CD14-positive monocyte (primary cell): ENCODE measurements at regions not wholly inside any gene's neighbourhood (a gene's known extent, or its start where the extent isn't known, plus 50 kb on each side); places are given as distances from the start of the nearest gene placed in this dataset.
A peak's percentile ranks its signal among the peaks of the same experiment; 100 is the strongest.

Experiments used
- DNase-seq, 3 donors: peaks; one replicate each; pipeline ENCODE4 v3.0.0-alpha.2; 2011 to 2022
- H2AFZ ChIP-seq: 2 replicates; pipeline ENCODE4 v1.6.0; 2012; ENCODE audit warnings: mild to moderate bottlenecking, low read depth, low read length, inconsistent platforms; ENCODE audit not compliant: insufficient read depth, poor library complexity, severe bottlenecking
- H3K27ac ChIP-seq, 2 donors: 1 replicate in 1 of 2; 2 replicates in 1 of 2; pipeline ENCODE4 v1.5.1; 2012 to 2013; ENCODE audit warnings: low read length in 2 of 2, control low read depth in 1 of 2, inconsistent platforms in 1 of 2, low read depth in 1 of 2, mild to moderate bottlenecking in 1 of 2
- H3K27me3 ChIP-seq, 2 donors: one replicate each; pipeline versions ENCODE4 v1.6.0 to v1.6.1; 2011 to 2013; ENCODE audit warnings: low read length in 2 of 2; ENCODE audit not compliant: control insufficient read depth in 2 of 2, insufficient read depth in 2 of 2
- H3K36me3 ChIP-seq, 2 donors: replicated peaks in 1 of 2; 1 replicate in 1 of 2; 2 replicates in 1 of 2; pipeline versions ENCODE4 v1.5.1 to v1.6.1; 2012 to 2013; ENCODE audit warnings: low read length in 2 of 2, control low read depth in 1 of 2, inconsistent platforms in 1 of 2, mild to moderate bottlenecking in 1 of 2; ENCODE audit not compliant: insufficient read depth in 2 of 2, control insufficient read depth in 1 of 2
- H3K4me1 ChIP-seq, 2 donors: 1 replicate in 1 of 2; 2 replicates in 1 of 2; pipeline versions ENCODE4 v1.5.1 to v1.6.1; 2012 to 2013; ENCODE audit warnings: low read length in 2 of 2, control low read depth in 1 of 2, inconsistent platforms in 1 of 2, mild to moderate bottlenecking in 1 of 2, moderate library complexity in 1 of 2; ENCODE audit not compliant: insufficient read depth in 2 of 2, control insufficient read depth in 1 of 2
- H3K4me2 ChIP-seq: replicated peaks from 2 replicates; pipeline ENCODE3; 2012; ENCODE audit warnings: low read length, moderate library complexity, mild to moderate bottlenecking; ENCODE audit not compliant: poor library complexity, severe bottlenecking; ENCODE audit errors: extremely low read depth
- H3K4me3 ChIP-seq, 3 experiments: fragments of 200-600 bp in 1 of 3; sonication (generic) in 1 of 3; replicated peaks in 1 of 3; 1 replicate in 2 of 3; 2 replicates in 1 of 3; pipeline ENCODE4 v1.5.1; 2011 to 2013; ENCODE audit warnings: low read length in 3 of 3, mild to moderate bottlenecking in 3 of 3, control low read depth in 2 of 3, low read depth in 2 of 3, inconsistent platforms in 1 of 3, moderate library complexity in 1 of 3
- H3K79me2 ChIP-seq: 2 replicates; pipeline ENCODE4 v1.6.0; 2012; ENCODE audit warnings: mild to moderate bottlenecking, control low read depth, inconsistent platforms, low read length, moderate library complexity; ENCODE audit not compliant: insufficient read depth
- H3K9ac ChIP-seq: 2 replicates; pipeline ENCODE4 v1.6.0; 2017; ENCODE audit warnings: low read length, mild to moderate bottlenecking; ENCODE audit not compliant: insufficient read depth, poor library complexity, severe bottlenecking
- H3K9me3 ChIP-seq, 2 donors: replicated peaks in 1 of 2; 1 replicate in 1 of 2; 2 replicates in 1 of 2; pipeline versions ENCODE4 v1.5.1 to v1.6.1; 2012 to 2013; ENCODE audit warnings: low read length in 2 of 2, control low read depth in 1 of 2; ENCODE audit not compliant: control insufficient read depth in 1 of 2, insufficient read depth in 1 of 2
- H4K20me1 ChIP-seq: 2 replicates; pipeline ENCODE4 v1.6.0; 2012; ENCODE audit warnings: mild to moderate bottlenecking, low read length, control low read depth, moderate library complexity; ENCODE audit not compliant: insufficient read depth
- H3K27ac Mint-ChIP-seq, 7 donors: one replicate each; pipeline ENCODE4 v1.8.0; 2020; ENCODE audit warnings: mild to moderate bottlenecking in 7 of 7, mixed read lengths in 7 of 7, moderate library complexity in 6 of 7, inconsistent platforms in 2 of 7
- H3K27me3 Mint-ChIP-seq, 3 donors: one replicate each; pipeline ENCODE4 v1.8.0; 2021 to 2022; ENCODE audit warnings: low read depth in 3 of 3, mild to moderate bottlenecking in 3 of 3, mixed read lengths in 3 of 3, moderate library complexity in 3 of 3, inconsistent platforms in 1 of 3
- H3K36me3 Mint-ChIP-seq, 2 donors: one replicate each; pipeline ENCODE4 v1.8.0; 2020; ENCODE audit warnings: mixed read lengths in 2 of 2, inconsistent platforms in 1 of 2, mild to moderate bottlenecking in 1 of 2
- H3K4me1 Mint-ChIP-seq: one replicate; pipeline ENCODE4 v1.8.0; 2020; ENCODE audit warnings: mild to moderate bottlenecking, mixed read lengths
- H3K4me3 Mint-ChIP-seq, 2 donors: one replicate each; pipeline ENCODE4 v1.8.0; 2020; ENCODE audit warnings: mild to moderate bottlenecking in 2 of 2, mixed read lengths in 2 of 2, moderate library complexity in 1 of 2
- H3K9me3 Mint-ChIP-seq, 7 donors: one replicate each; pipeline ENCODE4 v1.8.0; 2020 to 2022; ENCODE audit warnings: mixed read lengths in 7 of 7, mild to moderate bottlenecking in 6 of 7, moderate library complexity in 6 of 7, inconsistent platforms in 2 of 7
- WGBS: methylation state at CpG from one replicate; pipeline ENCODE4 v1.1.5; 2013; ENCODE audit warnings: missing lambda C conversion rate; ENCODE audit not compliant: insufficient coverage; 5-methylcytosine and 5-hydroxymethylcytosine counted together
- intact Hi-C, 2 donors: fragments of 100-400 bp; cut with micrococcal nuclease; formaldehyde crosslinking; loops; one replicate each; pipeline versions ENCODE4 v1.15.0 to v1.15.1; 2023
- TF ChIP-seq, protein P1 (sequence below): fragments of 200-600 bp; IDR thresholded peaks from one replicate; pipeline ENCODE4 v1.8.0; 2022; ENCODE audit warnings: antibody characterized with exemption, mild to moderate bottlenecking

- H3K36me3 Mint-ChIP-seq = no peaks in the 10 kb centered on the region
- Histone ChIP-seq H3K9me3 (no peaks in the 10 kb centered on the region), H2AFZ (no peak overlapping the region), H3K4me1 (no peaks in the 10 kb centered on the region), H4K20me1 (no peaks in the 10 kb centered on the region), H3K27me3 (no peaks in the 10 kb centered on the region), H3K4me3 (no peak overlapping the region), H3K4me2 (no peak overlapping the region), H3K27ac (no peak overlapping the region), H3K79me2 (no peaks in the 10 kb centered on the region), H3K9ac (no peak overlapping the region), H3K36me3 (no peaks in the 10 kb centered on the region)
- H3K4me1 Mint-ChIP-seq = no peaks in the 10 kb centered on the region
- H3K9me3 Mint-ChIP-seq = peaks cover 0 to 4% (median 0%) of the 10 kb centered on the region in 7 donors
- H3K4me3 Mint-ChIP-seq = no peak overlapping the region
- intact Hi-C loops = no loop called here
- 95% methylated on average over 8 of the region's 10 CpGs for WGBS
- TF ChIP-seq, protein P1, sequence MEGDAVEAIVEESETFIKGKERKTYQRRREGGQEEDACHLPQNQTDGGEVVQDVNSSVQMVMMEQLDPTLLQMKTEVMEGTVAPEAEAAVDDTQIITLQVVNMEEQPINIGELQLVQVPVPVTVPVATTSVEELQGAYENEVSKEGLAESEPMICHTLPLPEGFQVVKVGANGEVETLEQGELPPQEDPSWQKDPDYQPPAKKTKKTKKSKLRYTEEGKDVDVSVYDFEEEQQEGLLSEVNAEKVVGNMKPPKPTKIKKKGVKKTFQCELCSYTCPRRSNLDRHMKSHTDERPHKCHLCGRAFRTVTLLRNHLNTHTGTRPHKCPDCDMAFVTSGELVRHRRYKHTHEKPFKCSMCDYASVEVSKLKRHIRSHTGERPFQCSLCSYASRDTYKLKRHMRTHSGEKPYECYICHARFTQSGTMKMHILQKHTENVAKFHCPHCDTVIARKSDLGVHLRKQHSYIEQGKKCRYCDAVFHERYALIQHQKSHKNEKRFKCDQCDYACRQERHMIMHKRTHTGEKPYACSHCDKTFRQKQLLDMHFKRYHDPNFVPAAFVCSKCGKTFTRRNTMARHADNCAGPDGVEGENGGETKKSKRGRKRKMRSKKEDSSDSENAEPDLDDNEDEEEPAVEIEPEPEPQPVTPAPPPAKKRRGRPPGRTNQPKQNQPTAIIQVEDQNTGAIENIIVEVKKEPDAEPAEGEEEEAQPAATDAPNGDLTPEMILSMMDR = no peak
- peaks cover 0 to 2% (median 0%) of the 10 kb centered on the region in 3 donors for H3K27me3 Mint-ChIP-seq
- DNase-seq = no peak
- H3K27ac Mint-ChIP-seq = peak overlapping the region in 1 of 7 donors; percentile 20
Observed at GRCh38 chr11:131204282-131204681, 166.1 kb upstream of the NTM start.

- no peaks in the 10 kb centered on the region for H3K79me2 ChIP-seq
- TF ChIP-seq, protein P1 = no peak
- intact Hi-C loops = no loop called here
- H4K20me1 ChIP-seq = no peaks in the 10 kb centered on the region
- Mint-ChIP-seq H3K4me3 (no peak overlapping the region), H3K27me3 (peaks cover 0 to 2% (median 2%) of the 10 kb centered on the region in 3 donors), H3K36me3 (no peaks in the 10 kb centered on the region), H3K27ac (no peak overlapping the region), H3K9me3 (peaks cover 0 to 4% (median 0%) of the 10 kb centered on the region in 7 donors), H3K4me1 (no peaks in the 10 kb centered on the region)
- no peak overlapping the region for H3K27ac ChIP-seq
- 44% methylated on average over 7 of the region's 11 CpGs for WGBS
- H3K36me3 ChIP-seq = no peaks in the 10 kb centered on the region
- no peak for DNase-seq
- H3K9ac ChIP-seq = no peak overlapping the region
- no peaks in the 10 kb centered on the region for H3K4me1 ChIP-seq
- H3K4me2 ChIP-seq = no peak overlapping the region
- H3K27me3 ChIP-seq = no peaks in the 10 kb centered on the region
- no peaks in the 10 kb centered on the region for H3K9me3 ChIP-seq
- H3K4me3 ChIP-seq = no peak overlapping the region
- H2AFZ ChIP-seq = no peak overlapping the region
Observed at GRCh38 chr11:131204765-131205380, 165.5 kb upstream of the NTM start.
